Choroid plexus epithelial cell (primary cell): ENCODE measurements at regions not wholly inside any gene's neighbourhood (a gene's known extent, or its start where the extent isn't known, plus 50 kb on each side); places are given as distances from the start of the nearest gene placed in this dataset.

ENCODE experiments used
- DNase-seq: peaks from one replicate; pipeline ENCODE4 v3.0.0-alpha.2; 2010; ENCODE audit warnings: low read depth
- H3K4me3 ChIP-seq: 2 replicates; pipeline ENCODE4 v1.5.1; 2011; ENCODE audit warnings: low read depth, mild to moderate bottlenecking, control low read depth, low read length, moderate library complexity
- CTCF ChIP-seq: conservative IDR thresholded peaks from 2 replicates; pipeline ENCODE4 v1.5.1; 2011; ENCODE audit warnings: low read depth, mild to moderate bottlenecking, control low read depth, inconsistent platforms, low read length, moderate library complexity

- H3K4me3 ChIP-seq, result no peak overlapping the region
- DNase-seq, result no peak
- no peak for TF ChIP-seq CTCF
Observed at GRCh38 chr6:79788756-79789155, 157.6 kb downstream of the SH3BGRL2 start.

DNA sequence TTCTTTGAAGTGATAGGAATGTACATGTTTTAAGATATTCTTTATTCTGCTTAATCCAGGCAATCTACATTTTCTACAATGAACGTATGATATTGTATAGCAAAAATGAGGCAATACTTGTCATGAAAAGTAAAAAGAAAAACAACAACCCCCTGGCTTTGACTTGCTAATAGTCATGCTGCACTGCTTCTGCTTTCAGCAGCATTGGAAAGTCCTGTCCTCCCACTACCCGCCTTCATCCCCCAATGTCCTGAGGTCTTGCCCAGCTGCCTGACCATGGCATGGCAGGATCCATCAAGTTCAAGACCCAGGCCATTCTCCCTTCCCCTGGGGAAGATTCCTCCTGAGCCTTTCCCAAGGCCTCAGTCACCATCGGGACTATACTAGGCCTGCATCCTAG is 156.5 kb downstream of the SH3BGRL2 start:
- H3K4me3 ChIP-seq, result no peak overlapping the region
- TF ChIP-seq CTCF, result no peak
- DNase-seq, result no peak

- DNase-seq, result no peak
- TF ChIP-seq CTCF, result no peak
- H3K4me3 ChIP-seq, result no peak overlapping the region
Observed at GRCh38 chr6:79784395-79784753, 153.2 kb downstream of the SH3BGRL2 start.

- no peak overlapping the region for H3K4me3 ChIP-seq
- no peak for DNase-seq
- no peak for TF ChIP-seq CTCF
Observed at GRCh38 chr6:79783670-79784394, 152.7 kb downstream of the SH3BGRL2 start.

DNA sequence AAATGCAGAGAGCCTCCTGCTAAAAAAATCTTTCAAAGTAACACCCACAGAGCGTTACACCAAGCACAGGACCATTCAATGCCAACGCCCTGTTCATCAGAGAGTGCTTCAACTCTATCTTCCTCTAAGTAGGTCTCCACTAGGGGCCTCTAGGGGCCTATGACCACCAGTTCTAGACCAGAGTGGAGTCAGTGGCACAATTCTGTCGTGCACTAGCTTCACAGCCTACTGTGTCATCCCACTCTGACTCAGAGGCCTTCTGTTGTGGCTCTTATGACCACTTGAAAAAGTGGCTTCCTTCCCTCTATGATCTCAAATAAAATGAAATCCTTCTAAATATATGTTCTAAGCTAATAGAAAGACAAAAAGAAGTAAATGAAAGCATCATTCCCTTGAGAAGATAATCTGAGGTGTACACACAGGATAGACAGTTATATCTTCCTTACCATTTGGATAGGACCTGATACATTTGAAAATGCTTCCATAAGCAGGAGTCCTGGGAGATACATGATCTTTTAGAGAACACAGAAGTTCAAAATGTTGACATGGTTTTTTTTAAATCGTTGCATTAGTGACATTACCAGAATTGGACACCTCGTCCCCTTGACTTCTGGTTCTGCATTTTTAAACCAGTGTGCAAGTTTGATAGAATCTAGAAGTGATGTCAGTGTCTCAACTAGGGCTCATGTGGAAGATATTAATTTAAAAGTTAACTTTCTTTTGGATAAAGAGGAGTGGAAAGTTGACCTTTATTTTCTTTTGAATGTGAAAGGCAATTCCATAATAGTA is 151.9 kb downstream of the SH3BGRL2 start:
- no peak for TF ChIP-seq CTCF
- H3K4me3 ChIP-seq, result no peak overlapping the region
- no peak for DNase-seq

DNA sequence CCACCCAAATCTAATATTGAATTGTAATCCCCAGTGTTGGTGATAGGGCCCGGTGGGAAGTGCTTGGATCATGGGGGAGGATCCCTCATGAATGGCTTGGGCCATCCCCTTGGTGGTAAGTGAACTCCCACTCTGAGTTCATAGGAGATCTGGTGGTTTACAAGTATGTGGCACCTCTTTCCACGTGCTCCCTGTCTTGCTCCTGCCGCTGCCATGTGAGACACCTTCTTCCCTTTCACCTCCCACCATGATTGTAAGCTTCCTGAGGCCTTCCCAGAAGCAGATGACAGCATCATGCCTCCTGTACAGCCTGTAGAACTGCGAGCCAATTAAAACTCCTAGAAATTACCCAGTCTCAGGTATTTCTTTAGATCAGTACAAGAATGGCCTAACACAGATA is 150.8 kb downstream of the SH3BGRL2 start:
- TF ChIP-seq CTCF, result no peak
- no peak for DNase-seq
- H3K4me3 ChIP-seq, result no peak overlapping the region

- DNase-seq, result no peak
- no peak overlapping the region for H3K4me3 ChIP-seq
- no peak for TF ChIP-seq CTCF
Observed at GRCh38 chr6:79780881-79781280, 149.8 kb downstream of the SH3BGRL2 start.
